GM12878 (cell line): ENCODE measurements at regions not wholly inside any gene's neighbourhood (a gene's known extent, or its start where the extent isn't known, plus 50 kb on each side); places are given as distances from the start of the nearest gene placed in this dataset.

Experiments
- ATAC-seq: fragments of 200-7000 bp; cut with Tn5 transposase; 3 replicates; pipeline ENCODE4 v1.9.1; 2020; ENCODE audit warnings: mild to moderate bottlenecking, moderate library complexity
- BruUV-seq: library from RNA; stranded (reverse); fragments of 400-500 nt; replicated peaks from 2 replicates; lab custom pipeline; 2021; lab: Mats Ljungman, UMichigan
- CTCF ChIA-PET: fragments of 300-600 bp; sonication (Branson Sonifier 250); formaldehyde crosslinking; extraction: SDS; loops from one replicate; lab custom pipeline; 2021; ENCODE audit warnings: inconsistent platforms; lab: Yijun Ruan, JAX
- POLR2A ChIA-PET: fragments of 350-600 bp; formaldehyde crosslinking; extraction: SDS; loops from one replicate; lab custom pipeline; 2021; ENCODE audit warnings: inconsistent platforms; lab: Charles Lee
- RAD21 ChIA-PET: fragments of 300-600 bp; sonication (Branson Sonifier 250); formaldehyde crosslinking; loops from one replicate; lab custom pipeline; 2023; ENCODE audit warnings: antibody characterized with exemption; ENCODE audit not compliant: unreplicated experiment; lab: Charles Lee
- SMC1A ChIA-PET: fragments of 300-600 bp; sonication (Branson Sonifier 250); formaldehyde crosslinking; loops from one replicate; lab custom pipeline; 2023; ENCODE audit not compliant: unreplicated experiment, uncharacterized antibody; lab: Charles Lee
- DNase-seq: peaks from one replicate; pipeline ENCODE4 v3.0.0-alpha.2; 2011; ENCODE audit warnings: low read depth, low spot score
- FAIRE-seq: peaks from 3 replicates; lab custom pipeline; 2011; peaks lifted over from hg19 to GRCh38; lab: Jason Lieb, UNC
- H2AFZ ChIP-seq: 2 replicates; pipeline ENCODE4 v1.6.0; 2011; ENCODE audit warnings: low read depth, low read length, control low read depth; ENCODE audit not compliant: control insufficient read depth
- H3K27ac ChIP-seq: 2 replicates; pipeline ENCODE4 v1.5.1; 2011; ENCODE audit warnings: control low read depth; ENCODE audit not compliant: control insufficient read depth, insufficient read depth
- H3K27me3 ChIP-seq, 2 experiments: replicated peaks in 1 of 2; 2 replicates each; pipeline versions ENCODE4 v1.6.0 to v1.6.1; 2011; ENCODE audit warnings: low read length in 1 of 2; ENCODE audit not compliant: control insufficient read depth in 2 of 2, insufficient read depth in 2 of 2
- H3K36me3 ChIP-seq, 2 experiments: 2 replicates each; pipeline ENCODE4 v1.5.1; 2011; ENCODE audit warnings: low read length in 1 of 2; ENCODE audit not compliant: control insufficient read depth in 2 of 2, insufficient read depth in 2 of 2
- H3K4me1 ChIP-seq: 2 replicates; pipeline ENCODE4 v1.6.1; 2011; ENCODE audit warnings: mild to moderate bottlenecking, low read length, moderate library complexity, mixed read lengths; ENCODE audit not compliant: control insufficient read depth, insufficient read depth
- H3K4me2 ChIP-seq: 2 replicates; pipeline ENCODE4 v1.6.0; 2011; ENCODE audit warnings: control low read depth; ENCODE audit not compliant: control insufficient read depth, insufficient read depth
- H3K4me3 ChIP-seq: fragments of 200-600 bp; sonication (generic); 2 replicates; pipeline ENCODE4 v1.5.1; 2016
- H3K79me2 ChIP-seq: 2 replicates; pipeline ENCODE4 v1.6.0; 2011; ENCODE audit warnings: low read length; ENCODE audit not compliant: control insufficient read depth, insufficient read depth
- H3K9ac ChIP-seq: 2 replicates; pipeline ENCODE4 v1.8.0; 2011; ENCODE audit warnings: low read length, control low read depth, mixed read lengths; ENCODE audit not compliant: control insufficient read depth, insufficient read depth
- H3K9me3 ChIP-seq: replicated peaks from 3 replicates; pipeline ENCODE4 v1.5.1; 2011; ENCODE audit warnings: mild to moderate bottlenecking, low read length; ENCODE audit not compliant: control insufficient read depth, insufficient read depth
- H4K20me1 ChIP-seq: 2 replicates; pipeline ENCODE4 v1.6.0; 2011; ENCODE audit not compliant: control insufficient read depth, insufficient read depth
- ATF7 ChIP-seq: fragments of 450-650 bp; IDR thresholded peaks from 2 replicates; pipeline ENCODE4 v1.6.1; 2016; ENCODE audit warnings: low read depth, mild to moderate bottlenecking
- CBX5 ChIP-seq: sonication (generic); IDR thresholded peaks from 2 replicates; pipeline ENCODE4 v1.6.1; 2016; ENCODE audit warnings: low read depth, moderate library complexity, mild to moderate bottlenecking, inconsistent platforms
- DPF2 ChIP-seq: fragments of 450-650 bp; IDR thresholded peaks from 2 replicates; pipeline ENCODE4 v1.6.1; 2017; ENCODE audit warnings: mild to moderate bottlenecking
- FOXM1 ChIP-seq: IDR thresholded peaks from 2 replicates; pipeline ENCODE4 v1.6.1; 2012; ENCODE audit warnings: low read depth, mild to moderate bottlenecking, inconsistent platforms, low read length, moderate library complexity
- HSF1 ChIP-seq: fragments of 150-350 bp; IDR thresholded peaks from 2 replicates; pipeline ENCODE4 v1.6.1; 2014; ENCODE audit warnings: mild to moderate bottlenecking, low read depth, low read length
- MAX ChIP-seq: IDR thresholded peaks from 2 replicates; pipeline ENCODE4 v1.6.1; 2012; ENCODE audit warnings: low read depth, low read length, improper control_type of control experiment
- NBN ChIP-seq: fragments of 450-650 bp; IDR thresholded peaks from 2 replicates; pipeline ENCODE4 v1.6.1; 2016
- NFIC ChIP-seq: IDR thresholded peaks from 2 replicates; pipeline ENCODE4 v1.6.1; 2012; ENCODE audit warnings: low read depth, mild to moderate bottlenecking, inconsistent platforms, low read length, moderate library complexity
- NFYB ChIP-seq: IDR thresholded peaks from 2 replicates; pipeline ENCODE4 v1.6.1; 2011; ENCODE audit warnings: low read depth, mild to moderate bottlenecking, low read length, improper control_type of control experiment, moderate library complexity; ENCODE audit not compliant: insufficient read depth
- NR2F1 ChIP-seq: fragments of 450-650 bp; conservative IDR thresholded peaks from 2 replicates; pipeline ENCODE4 v1.6.1; 2017; ENCODE audit warnings: mild to moderate bottlenecking
- POLR2AphosphoS2 ChIP-seq: IDR thresholded peaks from 2 replicates; pipeline ENCODE4 v1.6.1; 2011; ENCODE audit warnings: low read depth, mild to moderate bottlenecking, low read length, improper control_type of control experiment, moderate library complexity
- RAD51 ChIP-seq: fragments of 450-650 bp; IDR thresholded peaks from 2 replicates; pipeline ENCODE4 v1.6.1; 2016; ENCODE audit warnings: moderate library complexity, mild to moderate bottlenecking, inconsistent platforms
- RUNX3 ChIP-seq: IDR thresholded peaks from 2 replicates; pipeline ENCODE4 v1.6.1; 2012; ENCODE audit warnings: low read length, inconsistent platforms
- ZBTB4 ChIP-seq: fragments of 450-650 bp; formaldehyde crosslinking; IDR thresholded peaks from 2 replicates; pipeline ENCODE4 v1.4.0; 2022; ENCODE audit warnings: mild to moderate bottlenecking, moderate library complexity
- WGBS: methylation state at CpG from one replicate; pipeline ENCODE4 v1.1.6; 2016; ENCODE audit warnings: low lambda C conversion rate; ENCODE audit not compliant: insufficient replicate concordance, insufficient coverage; ENCODE audit errors: missing lambda C conversion rate; 5-methylcytosine and 5-hydroxymethylcytosine counted together
- in situ Hi-C: fragments of 300-500 bp; cut with MboI; formaldehyde crosslinking; loops from 9 replicates; pipeline ENCODE4 v1.14.3; 2018; ENCODE audit warnings: mixed read lengths
- intact Hi-C: fragments of 100-400 bp; cut with micrococcal nuclease; formaldehyde crosslinking; loops from one replicate; pipeline ENCODE4 v1.14.2; 2022; ENCODE audit not compliant: unreplicated experiment
- TF ChIP-seq, protein P1 (sequence below): fragments of 450-650 bp; IDR thresholded peaks from 2 replicates; pipeline ENCODE4 v1.6.1; 2017; ENCODE audit warnings: mild to moderate bottlenecking, low read depth, inconsistent platforms; ENCODE audit not compliant: poor library complexity, severe bottlenecking
- TF ChIP-seq, protein P2 (sequence below): fragments of 450-650 bp; IDR thresholded peaks from 2 replicates; pipeline ENCODE4 v1.6.1; 2017; ENCODE audit warnings: low read depth, mild to moderate bottlenecking, moderate library complexity

- BruUV-seq = no TSS peak
- H3K4me2 ChIP-seq = no peak overlapping the region
- TF ChIP-seq POLR2AphosphoS2 (no peak), NBN (no peak), MAX (no peak), NFYB (no peak), ATF7 (no peak), RUNX3 (no peak), NR2F1 (no peak), FOXM1 (no peak), CBX5 (no peak), DPF2 (no peak), HSF1 (no peak), RAD51 (no peak), NFIC (no peak), ZBTB4 (CRISPR knock-in tag) (no peak)
- TF ChIP-seq, protein P1, sequence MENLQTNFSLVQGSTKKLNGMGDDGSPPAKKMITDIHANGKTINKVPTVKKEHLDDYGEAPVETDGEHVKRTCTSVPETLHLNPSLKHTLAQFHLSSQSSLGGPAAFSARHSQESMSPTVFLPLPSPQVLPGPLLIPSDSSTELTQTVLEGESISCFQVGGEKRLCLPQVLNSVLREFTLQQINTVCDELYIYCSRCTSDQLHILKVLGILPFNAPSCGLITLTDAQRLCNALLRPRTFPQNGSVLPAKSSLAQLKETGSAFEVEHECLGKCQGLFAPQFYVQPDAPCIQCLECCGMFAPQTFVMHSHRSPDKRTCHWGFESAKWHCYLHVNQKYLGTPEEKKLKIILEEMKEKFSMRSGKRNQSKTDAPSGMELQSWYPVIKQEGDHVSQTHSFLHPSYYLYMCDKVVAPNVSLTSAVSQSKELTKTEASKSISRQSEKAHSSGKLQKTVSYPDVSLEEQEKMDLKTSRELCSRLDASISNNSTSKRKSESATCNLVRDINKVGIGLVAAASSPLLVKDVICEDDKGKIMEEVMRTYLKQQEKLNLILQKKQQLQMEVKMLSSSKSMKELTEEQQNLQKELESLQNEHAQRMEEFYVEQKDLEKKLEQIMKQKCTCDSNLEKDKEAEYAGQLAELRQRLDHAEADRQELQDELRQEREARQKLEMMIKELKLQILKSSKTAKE = no peak
- TF ChIP-seq, protein P2, sequence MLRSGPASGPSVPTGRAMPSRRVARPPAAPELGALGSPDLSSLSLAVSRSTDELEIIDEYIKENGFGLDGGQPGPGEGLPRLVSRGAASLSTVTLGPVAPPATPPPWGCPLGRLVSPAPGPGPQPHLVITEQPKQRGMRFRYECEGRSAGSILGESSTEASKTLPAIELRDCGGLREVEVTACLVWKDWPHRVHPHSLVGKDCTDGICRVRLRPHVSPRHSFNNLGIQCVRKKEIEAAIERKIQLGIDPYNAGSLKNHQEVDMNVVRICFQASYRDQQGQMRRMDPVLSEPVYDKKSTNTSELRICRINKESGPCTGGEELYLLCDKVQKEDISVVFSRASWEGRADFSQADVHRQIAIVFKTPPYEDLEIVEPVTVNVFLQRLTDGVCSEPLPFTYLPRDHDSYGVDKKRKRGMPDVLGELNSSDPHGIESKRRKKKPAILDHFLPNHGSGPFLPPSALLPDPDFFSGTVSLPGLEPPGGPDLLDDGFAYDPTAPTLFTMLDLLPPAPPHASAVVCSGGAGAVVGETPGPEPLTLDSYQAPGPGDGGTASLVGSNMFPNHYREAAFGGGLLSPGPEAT = no peak
- ChIA-PET SMC1A (interaction anchor here (0.7 to 1.2 kb wide), 2 partner anchors 13 to 16 kb away, joined by 3 read pairs; no protein-coding TSS in a partner anchor), CTCF (interaction anchor here (1.1 to 1.5 kb wide), 2 partner anchors 10 to 17 kb away, joined by 3 to 5 read pairs; no protein-coding TSS in a partner anchor), RAD21 (interaction anchor here (0.7 kb wide), 1 partner anchor 445 kb away, joined by 3 read pairs; no protein-coding TSS in a partner anchor), POLR2A (no interaction called here)
- ATAC-seq (no peak), FAIRE-seq (no peak), DNase-seq (no peak)
- H2AFZ ChIP-seq = no peak overlapping the region
- H3K79me2 ChIP-seq = no peaks in the 10 kb centered on the region
- H4K20me1 ChIP-seq = no peaks in the 10 kb centered on the region
- H3K27ac ChIP-seq = no peak overlapping the region
- no peak overlapping the region for H3K9ac ChIP-seq
- H3K4me1 ChIP-seq = no peaks in the 10 kb centered on the region
- H3K9me3 ChIP-seq = no peaks in the 10 kb centered on the region
- peaks cover 0 to 3% of the 10 kb centered on the region in 2 experiments; a peak in 1 of 4 replicates for H3K27me3 ChIP-seq
- H3K36me3 ChIP-seq = no peaks in the 10 kb centered on the region
- in situ Hi-C loops = no loop called here
- intact Hi-C loops = loop anchor here (10.0 kb wide), 1 partner anchor 778 kb away; no protein-coding TSS in a partner anchor
- H3K4me3 ChIP-seq = no peak overlapping the region
- WGBS = 30% methylated on average over 14 of the region's 14 CpGs
Observed at GRCh38 chr6:44636561-44637248, 249.2 kb downstream of the CDC5L start.
